ENCODE measurements at regions not wholly inside any gene's neighbourhood (a gene's known extent, or its start where the extent isn't known, plus 50 kb on each side); places are given as distances from the start of the nearest gene placed in this dataset.

DNA sequence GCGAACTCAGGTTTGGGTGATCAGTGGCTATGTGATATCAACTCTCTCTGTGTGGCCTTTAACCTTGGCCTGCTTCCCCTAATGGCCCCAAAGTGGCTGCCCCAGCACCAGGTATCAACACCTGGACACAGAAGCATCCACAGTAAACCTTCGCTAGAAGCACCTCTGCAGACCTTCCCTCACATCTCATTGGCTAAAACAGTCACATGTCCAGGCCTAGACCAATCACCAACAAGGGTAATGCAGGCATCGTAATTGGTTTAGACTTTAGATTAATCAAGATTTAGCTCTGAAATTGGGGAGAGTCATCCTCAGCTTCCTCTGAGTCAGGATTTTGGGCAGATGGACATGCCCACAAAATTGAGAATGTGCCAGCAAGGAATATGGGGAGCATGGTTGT is 92.5 kb upstream of the MYL2 start:
- Mint-ChIP-seq H3K9me3 (ENCODE audit: unreplicated experiment) (peaks cover 22% of the 10 kb centered on the region), H3K4me3 (ENCODE audit: unreplicated experiment) (no peak overlapping the region), H3K27me3 (ENCODE audit: insufficient read depth, unreplicated experiment) (peaks cover 21% of the 10 kb centered on the region), H3K27ac (ENCODE audit: unreplicated experiment) (no peak overlapping the region), H3K4me1 (ENCODE audit: low read depth, unreplicated experiment) (no peaks in the 10 kb centered on the region), H3K36me3 (ENCODE audit: insufficient read depth, unreplicated experiment) (no peaks in the 10 kb centered on the region)
- TF ChIP-seq, protein P1, sequence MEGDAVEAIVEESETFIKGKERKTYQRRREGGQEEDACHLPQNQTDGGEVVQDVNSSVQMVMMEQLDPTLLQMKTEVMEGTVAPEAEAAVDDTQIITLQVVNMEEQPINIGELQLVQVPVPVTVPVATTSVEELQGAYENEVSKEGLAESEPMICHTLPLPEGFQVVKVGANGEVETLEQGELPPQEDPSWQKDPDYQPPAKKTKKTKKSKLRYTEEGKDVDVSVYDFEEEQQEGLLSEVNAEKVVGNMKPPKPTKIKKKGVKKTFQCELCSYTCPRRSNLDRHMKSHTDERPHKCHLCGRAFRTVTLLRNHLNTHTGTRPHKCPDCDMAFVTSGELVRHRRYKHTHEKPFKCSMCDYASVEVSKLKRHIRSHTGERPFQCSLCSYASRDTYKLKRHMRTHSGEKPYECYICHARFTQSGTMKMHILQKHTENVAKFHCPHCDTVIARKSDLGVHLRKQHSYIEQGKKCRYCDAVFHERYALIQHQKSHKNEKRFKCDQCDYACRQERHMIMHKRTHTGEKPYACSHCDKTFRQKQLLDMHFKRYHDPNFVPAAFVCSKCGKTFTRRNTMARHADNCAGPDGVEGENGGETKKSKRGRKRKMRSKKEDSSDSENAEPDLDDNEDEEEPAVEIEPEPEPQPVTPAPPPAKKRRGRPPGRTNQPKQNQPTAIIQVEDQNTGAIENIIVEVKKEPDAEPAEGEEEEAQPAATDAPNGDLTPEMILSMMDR (IDR thresholded peaks at IDR 0.05; ENCODE audit: insufficient read depth in 1 of 2, low read depth in 1 of 2, low read length in 1 of 2, severe bottlenecking in 1 of 2, unreplicated experiment in 1 of 2): no peak
- Histone ChIP-seq H3K36me3 (ENCODE audit: control insufficient read depth, insufficient read depth, low read length) (no peaks in the 10 kb centered on the region), H3K27me3 (replicated peaks; ENCODE audit: control insufficient read depth, insufficient read depth, low read length) (peaks cover 1% of the 10 kb centered on the region; the same call in 1 of the 2 replicates), H3K4me3 (ENCODE audit: low read depth, low read length) (no peak overlapping the region), H3K4me1 (no peaks in the 10 kb centered on the region), H3K9me3 (peaks cover 4% of the 10 kb centered on the region; the same call in 1 of the 2 replicates)
- no TSS peak for BruUV-seq (replicated peaks)
- ChIA-PET CTCF (no interaction called here), POLR2A (no interaction called here)
- intact Hi-C loops (cut with micrococcal nuclease; ENCODE audit: unreplicated experiment): no loop called here
- DNase-seq: no peak

DNA sequence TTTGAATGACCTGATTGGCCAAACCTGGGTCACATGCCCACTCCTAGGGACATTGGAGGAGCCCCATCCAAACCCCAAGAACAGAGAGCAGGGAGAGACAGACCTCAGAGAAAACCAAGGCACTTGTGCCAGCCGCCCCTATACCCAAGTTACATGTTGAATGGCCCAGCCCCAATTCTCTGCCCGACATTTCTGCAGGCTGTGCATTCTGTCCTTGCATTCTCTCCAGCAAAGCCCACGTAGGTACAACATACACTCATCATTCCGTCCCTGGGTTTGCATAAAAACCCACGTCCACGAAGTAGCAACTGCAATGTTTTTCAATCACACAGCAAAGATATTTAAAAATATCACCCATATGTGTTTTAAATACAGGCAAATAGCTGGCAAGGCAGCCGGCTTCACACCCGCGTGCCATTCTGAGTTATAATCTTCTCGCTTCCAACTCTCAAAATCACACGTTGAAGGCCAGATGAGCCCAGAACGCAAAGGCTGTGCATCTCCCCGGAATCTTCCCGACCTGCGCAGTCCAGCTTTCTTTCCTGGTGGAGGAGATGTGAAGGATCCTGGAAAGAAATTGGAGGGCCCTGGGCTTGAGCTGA is 91.7 kb upstream of the MYL2 start:
- peaks cover 19% of the 10 kb centered on the region for H3K27me3 Mint-ChIP-seq (ENCODE audit: insufficient read depth, unreplicated experiment)
- no peaks in the 10 kb centered on the region for H3K36me3 Mint-ChIP-seq (ENCODE audit: insufficient read depth, unreplicated experiment)
- Histone ChIP-seq H3K4me1 (no peaks in the 10 kb centered on the region), H3K36me3 (ENCODE audit: control insufficient read depth, insufficient read depth, low read length) (no peaks in the 10 kb centered on the region), H3K4me3 (ENCODE audit: low read depth, low read length) (no peak overlapping the region), H3K9me3 (peaks cover 4% of the 10 kb centered on the region; the same call in 1 of the 2 replicates), H3K27me3 (replicated peaks; ENCODE audit: control insufficient read depth, insufficient read depth, low read length) (peaks cover 1% of the 10 kb centered on the region; the same call in 1 of the 2 replicates)
- BruUV-seq (replicated peaks): no TSS peak
- intact Hi-C loops (cut with micrococcal nuclease; ENCODE audit: unreplicated experiment): no loop called here
- TF ChIP-seq, protein P1 (IDR thresholded peaks at IDR 0.05; ENCODE audit: insufficient read depth in 1 of 2, low read depth in 1 of 2, low read length in 1 of 2, severe bottlenecking in 1 of 2, unreplicated experiment in 1 of 2): no peak
- ChIA-PET CTCF (no interaction called here), POLR2A (no interaction called here)
- H3K4me1 Mint-ChIP-seq (ENCODE audit: low read depth, unreplicated experiment): no peaks in the 10 kb centered on the region
- no peak for DNase-seq
- no peak overlapping the region for H3K4me3 Mint-ChIP-seq (ENCODE audit: unreplicated experiment)
- no peak overlapping the region for H3K27ac Mint-ChIP-seq (ENCODE audit: unreplicated experiment)
- peaks cover 22% of the 10 kb centered on the region for H3K9me3 Mint-ChIP-seq (ENCODE audit: unreplicated experiment)

GRCh38 chr12:111010916-111011657 is 90.7 kb upstream of the MYL2 start:
- CTCF ChIA-PET: no interaction called here
- BruUV-seq (replicated peaks): no TSS peak
- H3K4me1 ChIP-seq: no peaks in the 10 kb centered on the region
- Mint-ChIP-seq H3K36me3 (ENCODE audit: insufficient read depth, unreplicated experiment) (no peaks in the 10 kb centered on the region), H3K4me3 (ENCODE audit: unreplicated experiment) (no peak overlapping the region), H3K9me3 (ENCODE audit: unreplicated experiment) (peaks cover 22% of the 10 kb centered on the region), H3K27ac (ENCODE audit: unreplicated experiment) (no peak overlapping the region), H3K27me3 (ENCODE audit: insufficient read depth, unreplicated experiment) (peaks cover 20% of the 10 kb centered on the region), H3K4me1 (ENCODE audit: low read depth, unreplicated experiment) (no peaks in the 10 kb centered on the region)
- H3K4me3 ChIP-seq (ENCODE audit: low read depth, low read length): no peak overlapping the region
- no peaks in the 10 kb centered on the region for H3K36me3 ChIP-seq (ENCODE audit: control insufficient read depth, insufficient read depth, low read length)
- no peak for DNase-seq
- POLR2A ChIA-PET: no interaction called here
- H3K27me3 ChIP-seq (replicated peaks; ENCODE audit: control insufficient read depth, insufficient read depth, low read length): peaks cover 1% of the 10 kb centered on the region; the same call in 1 of the 2 replicates
- intact Hi-C loops (cut with micrococcal nuclease; ENCODE audit: unreplicated experiment): no loop called here
- H3K9me3 ChIP-seq: peaks cover 4% of the 10 kb centered on the region; the same call in 1 of the 2 replicates
- TF ChIP-seq, protein P1 (IDR thresholded peaks at IDR 0.05; ENCODE audit: insufficient read depth in 1 of 2, low read depth in 1 of 2, low read length in 1 of 2, severe bottlenecking in 1 of 2, unreplicated experiment in 1 of 2): no peak

Measured in Caco-2 (cell line).